HEK293 (cell line): ENCODE measurements at regions not wholly inside any gene's neighbourhood (a gene's known extent, or its start where the extent isn't known, plus 50 kb on each side); places are given as distances from the start of the nearest gene placed in this dataset.

Experiments
- CTCF ChIP-seq: fragments of 450-650 bp; formaldehyde crosslinking; IDR thresholded peaks from 2 replicates; pipeline ENCODE4 v1.5.1; 2016; ENCODE audit warnings: missing biosample characterization, missing genetic modification characterization
- PRDM6 ChIP-seq: fragments of 450-650 bp; formaldehyde crosslinking; IDR thresholded peaks from 2 replicates; pipeline ENCODE4 v1.5.1; 2017; ENCODE audit warnings: missing biosample characterization, missing genetic modification characterization
- REST ChIP-seq: fragments of 450-650 bp; formaldehyde crosslinking; IDR thresholded peaks from 2 replicates; pipeline ENCODE4 v1.5.1; 2016; ENCODE audit warnings: missing biosample characterization, missing genetic modification characterization
- ZBTB11 ChIP-seq: fragments of 450-650 bp; formaldehyde crosslinking; conservative IDR thresholded peaks from 2 replicates; pipeline ENCODE4 v1.5.1; 2016; ENCODE audit warnings: low read depth, missing biosample characterization, missing genetic modification characterization
- ZBTB44 ChIP-seq: fragments of 450-650 bp; IDR thresholded peaks from 2 replicates; pipeline ENCODE4 v1.5.1; 2018; ENCODE audit warnings: missing biosample characterization, mild to moderate bottlenecking, missing genetic modification characterization
- ZNF394 ChIP-seq: fragments of 450-650 bp; formaldehyde crosslinking; IDR thresholded peaks from 2 replicates; pipeline ENCODE4 v1.5.1; 2016; ENCODE audit warnings: missing biosample characterization, missing genetic modification characterization, mild to moderate bottlenecking, moderate library complexity, borderline replicate concordance

GRCh38 chr4:79042079-79042674 is 102.9 kb upstream of the PAQR3 start:
- TF ChIP-seq ZBTB11 = no peak
- no peak for TF ChIP-seq REST (tag by site-specific recombination)
- no peak for TF ChIP-seq ZBTB44 (tag by site-specific recombination)
- TF ChIP-seq CTCF (tag by site-specific recombination) = no peak
- TF ChIP-seq PRDM6 (tag by site-specific recombination) = no peak
- no peak for TF ChIP-seq ZNF394 (tag by site-specific recombination)
